ENCODE measurements at regions not wholly inside any gene's neighbourhood (a gene's known extent, or its start where the extent isn't known, plus 50 kb on each side); places are given as distances from the start of the nearest gene placed in this dataset.
"Not testable (repeated sequence)": the region's sequence is repeated elsewhere in the genome, so short reads cannot be mapped to it uniquely, and the experiment has no call there.

- DNase-seq: no peak
- ATAC-seq (ENCODE audit: poor library complexity): no peak
- intact Hi-C loops (cut with DNase I): no loop called here
Measured at GRCh38 chr18:30674596-30674995, 367.9 kb downstream of the DSC3 start.

GRCh38 chr18:30672439-30672838 lies 370.1 kb downstream of the DSC3 start:
- intact Hi-C loops (cut with DNase I); DNase-seq; ATAC-seq (ENCODE audit: poor library complexity): not testable (repeated sequence)

GRCh38 chr18:30658306-30658705 lies 384.2 kb downstream of the DSC3 start:
- ATAC-seq (ENCODE audit: poor library complexity) (no peak), DNase-seq (no peak)
- intact Hi-C loops (cut with DNase I): no loop called here

GRCh38 chr18:30652387-30652786 lies 390.2 kb downstream of the DSC3 start:
- no peak for ATAC-seq (ENCODE audit: poor library complexity)
- DNase-seq: no peak
- intact Hi-C loops (cut with DNase I): no loop called here

- intact Hi-C loops (cut with DNase I): no loop called here
- DNase-seq: no peak
- ATAC-seq (ENCODE audit: poor library complexity): no peak
Measured at GRCh38 chr18:30650499-30650898, 392.0 kb downstream of the DSC3 start.

GRCh38 chr18:30644158-30644557 lies 398.4 kb downstream of the DSC3 start:
- intact Hi-C loops (cut with DNase I): no loop called here
- DNase-seq (no peak), ATAC-seq (ENCODE audit: poor library complexity) (no peak)

GRCh38 chr18:30639361-30639760 lies 403.2 kb downstream of the DSC3 start:
- DNase-seq: no peak
- no peak for ATAC-seq (ENCODE audit: poor library complexity)
- intact Hi-C loops (cut with DNase I): no loop called here

GRCh38 chr18:30634249-30634648 lies 408.3 kb downstream of the DSC3 start:
- ATAC-seq (ENCODE audit: poor library complexity) (no peak), DNase-seq (no peak)

GRCh38 chr18:30632071-30632698 lies 410.4 kb downstream of the DSC3 start:
- ATAC-seq (ENCODE audit: poor library complexity) (no peak), DNase-seq (no peak)
- intact Hi-C loops (cut with DNase I): no loop called here

More at GRCh38 chr18:30634249-30634648, 408.3 kb downstream of the DSC3 start:
- intact Hi-C loops (cut with DNase I): no loop called here

- DNase-seq: no peak
- no peak for ATAC-seq (ENCODE audit: poor library complexity)
- intact Hi-C loops (cut with DNase I): no loop called here
Measured at GRCh38 chr18:30625961-30626360, 416.6 kb downstream of the DSC3 start.

- intact Hi-C loops (cut with DNase I): no loop called here
- DNase-seq: no peak
- no peak for ATAC-seq (ENCODE audit: poor library complexity)
Measured at GRCh38 chr18:30623401-30624065, 419.0 kb downstream of the DSC3 start.

GRCh38 chr18:30622635-30623034 lies 419.9 kb downstream of the DSC3 start:
- intact Hi-C loops (cut with DNase I): no loop called here
- DNase-seq (no peak), ATAC-seq (ENCODE audit: poor library complexity) (no peak)

GRCh38 chr18:30622104-30622503 lies 420.4 kb downstream of the DSC3 start:
- ATAC-seq (ENCODE audit: poor library complexity) (no peak), DNase-seq (no peak)
- intact Hi-C loops (cut with DNase I): no loop called here

GRCh38 chr18:30618567-30618966 lies 424.0 kb downstream of the DSC3 start:
- ATAC-seq (ENCODE audit: poor library complexity): no peak
- no peak for DNase-seq
- intact Hi-C loops (cut with DNase I): no loop called here

GRCh38 chr18:30616414-30616813 lies 426.1 kb downstream of the DSC3 start:
- DNase-seq (no peak), ATAC-seq (ENCODE audit: poor library complexity) (no peak)
- intact Hi-C loops (cut with DNase I): no loop called here

GRCh38 chr18:30613467-30613801 lies 429.1 kb downstream of the DSC3 start:
- intact Hi-C loops (cut with DNase I): no loop called here
- DNase-seq (no peak), ATAC-seq (ENCODE audit: poor library complexity) (no peak)

GRCh38 chr18:30601541-30601940 lies 441.0 kb downstream of the DSC3 start:
- DNase-seq: no peak
- no peak for ATAC-seq (ENCODE audit: poor library complexity)
- intact Hi-C loops (cut with DNase I): no loop called here

- intact Hi-C loops (cut with DNase I): no loop called here
- DNase-seq (no peak), ATAC-seq (ENCODE audit: poor library complexity) (no peak)
Measured at GRCh38 chr18:30597202-30597601, 445.3 kb downstream of the DSC3 start.

GRCh38 chr18:30596635-30597034 lies 445.9 kb downstream of the DSC3 start:
- intact Hi-C loops (cut with DNase I): no loop called here
- ATAC-seq (ENCODE audit: poor library complexity) (no peak), DNase-seq (no peak)

- ATAC-seq (ENCODE audit: poor library complexity): no peak
- no peak for DNase-seq
- intact Hi-C loops (cut with DNase I): no loop called here
Measured at GRCh38 chr18:30595942-30596341, 446.6 kb downstream of the DSC3 start.

- intact Hi-C loops (cut with DNase I); ATAC-seq (ENCODE audit: poor library complexity); DNase-seq: not testable (repeated sequence)
Measured at GRCh38 chr18:30594911-30595310, 447.6 kb downstream of the DSC3 start.

Measured in Right ventricle myocardium superior (tissue), 1 donor.